Tibial nerve (tissue), 4 donors: ENCODE measurements at regions not wholly inside any gene's neighbourhood (a gene's known extent, or its start where the extent isn't known, plus 50 kb on each side); places are given as distances from the start of the nearest gene placed in this dataset.

ENCODE experiments used
- EP300 ChIP-seq, 2 donors: sonication (generic); formaldehyde crosslinking; IDR thresholded peaks; one replicate each; pipeline ENCODE4 v1.6.1; 2017; ENCODE audit warnings: antibody characterized with exemption in 2 of 2, mild to moderate bottlenecking in 1 of 2
- POLR2A ChIP-seq, 2 donors: fragments of 450-650 bp; IDR thresholded peaks; one replicate each; pipeline ENCODE4 v1.6.1; 2017; ENCODE audit warnings: antibody characterized with exemption in 2 of 2, mild to moderate bottlenecking in 2 of 2, moderate library complexity in 2 of 2
- TF ChIP-seq, protein P1 (sequence below), 5 experiments: fragments of 200-600 bp in 3 of 5; fragments of 450-650 bp in 2 of 5; sonication (generic) in 3 of 5; IDR thresholded peaks; one replicate each; pipeline ENCODE4 v1.5.1; 2016 to 2019; ENCODE audit warnings: antibody characterized with exemption in 5 of 5, mild to moderate bottlenecking in 3 of 5, moderate library complexity in 2 of 5

GRCh38 chr6:166085500-166085899 lies 82.2 kb downstream of the TBXT start:
- TF ChIP-seq, protein P1, sequence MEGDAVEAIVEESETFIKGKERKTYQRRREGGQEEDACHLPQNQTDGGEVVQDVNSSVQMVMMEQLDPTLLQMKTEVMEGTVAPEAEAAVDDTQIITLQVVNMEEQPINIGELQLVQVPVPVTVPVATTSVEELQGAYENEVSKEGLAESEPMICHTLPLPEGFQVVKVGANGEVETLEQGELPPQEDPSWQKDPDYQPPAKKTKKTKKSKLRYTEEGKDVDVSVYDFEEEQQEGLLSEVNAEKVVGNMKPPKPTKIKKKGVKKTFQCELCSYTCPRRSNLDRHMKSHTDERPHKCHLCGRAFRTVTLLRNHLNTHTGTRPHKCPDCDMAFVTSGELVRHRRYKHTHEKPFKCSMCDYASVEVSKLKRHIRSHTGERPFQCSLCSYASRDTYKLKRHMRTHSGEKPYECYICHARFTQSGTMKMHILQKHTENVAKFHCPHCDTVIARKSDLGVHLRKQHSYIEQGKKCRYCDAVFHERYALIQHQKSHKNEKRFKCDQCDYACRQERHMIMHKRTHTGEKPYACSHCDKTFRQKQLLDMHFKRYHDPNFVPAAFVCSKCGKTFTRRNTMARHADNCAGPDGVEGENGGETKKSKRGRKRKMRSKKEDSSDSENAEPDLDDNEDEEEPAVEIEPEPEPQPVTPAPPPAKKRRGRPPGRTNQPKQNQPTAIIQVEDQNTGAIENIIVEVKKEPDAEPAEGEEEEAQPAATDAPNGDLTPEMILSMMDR (IDR thresholded peaks at IDR 0.05): no peak
- no peak for TF ChIP-seq POLR2A (IDR thresholded peaks at IDR 0.05)
- TF ChIP-seq EP300 (IDR thresholded peaks at IDR 0.05): no peak
